ENCODE measurements at regions not wholly inside any gene's neighbourhood (a gene's known extent, or its start where the extent isn't known, plus 50 kb on each side); places are given as distances from the start of the nearest gene placed in this dataset.

DNA sequence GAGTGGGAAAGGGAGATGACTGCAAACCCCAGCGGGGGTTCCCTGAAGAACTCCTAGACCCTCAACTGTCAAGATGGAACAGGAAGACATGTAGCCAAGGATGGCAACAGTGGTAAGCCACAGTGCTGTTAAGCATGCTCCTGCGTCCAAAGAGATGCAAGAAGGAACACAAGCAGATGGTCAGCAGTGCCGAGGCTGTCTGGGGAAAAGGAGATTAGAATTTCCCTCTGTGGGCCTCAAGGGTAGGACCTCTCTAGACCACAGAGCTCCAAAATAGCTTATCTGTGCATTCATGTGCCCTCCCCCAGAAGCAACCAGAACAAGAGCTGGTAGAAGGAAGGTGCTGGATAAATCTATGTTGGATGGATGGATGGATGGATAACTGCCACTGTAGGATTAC is 82.0 kb upstream of the CPEB2 start:
- Mint-ChIP-seq H3K27me3 (ENCODE audit: low read depth) (no peaks in the 10 kb centered on the region), H3K4me3 (no peak overlapping the region), H3K4me1 (no peaks in the 10 kb centered on the region), H3K9me3 (no peaks in the 10 kb centered on the region), H3K36me3 (ENCODE audit: insufficient read depth in 1 of 3, low read depth in 3 of 3) (no peaks in the 10 kb centered on the region), H3K27ac (no peak overlapping the region)
- Histone ChIP-seq H3K27me3 (ENCODE audit: insufficient read depth, low read length) (no peaks in the 10 kb centered on the region), H3T11ph (ENCODE audit: low read length) (no peak overlapping the region), H2BK5ac (ENCODE audit: insufficient read length, low read length) (no peak overlapping the region), H3K18ac (ENCODE audit: insufficient read length, low read depth, low read length) (no peak overlapping the region), H4K91ac (ENCODE audit: insufficient read length, low read depth, low read length) (no peak overlapping the region), H2BK20ac (ENCODE audit: low read depth, low read length, poor library complexity, severe bottlenecking) (no peak overlapping the region), H3K79me2 (ENCODE audit: insufficient read depth, low read length) (no peaks in the 10 kb centered on the region), H4K5ac (ENCODE audit: insufficient read length, low read depth, low read length) (no peak overlapping the region), H2AFZ (ENCODE audit: low read length) (no peak overlapping the region), H4K8ac (replicated peaks; ENCODE audit: insufficient read length, low read depth, low read length) (peak overlapping the region; percentile 96), H2BK15ac (ENCODE audit: low read depth, low read length) (no peak overlapping the region), H3K14ac (ENCODE audit: insufficient read depth, low read length) (no peak overlapping the region), H2AK5ac (ENCODE audit: insufficient read length, low read length) (no peak overlapping the region), H2BK12ac (ENCODE audit: insufficient read length, low read depth, low read length) (no peak overlapping the region), H3K56ac (ENCODE audit: insufficient read length, low read depth, low read length) (no peak overlapping the region), H3K27ac (ENCODE audit: insufficient read length, low read depth, low read length) (no peak overlapping the region), H3K9ac (ENCODE audit: extremely low read depth, insufficient read length, low read length) (no peak overlapping the region), H3K4me2 (ENCODE audit: insufficient read depth, insufficient read length, low read length) (no peak overlapping the region), H3K4me1 (ENCODE audit: insufficient read depth, low read length) (no peaks in the 10 kb centered on the region), H3K23ac (ENCODE audit: insufficient read length, low read depth, low read length) (no peak overlapping the region), H3K4ac (ENCODE audit: low read depth, low read length) (no peak overlapping the region), H2BK120ac (ENCODE audit: low read depth, low read length, poor library complexity, severe bottlenecking) (no peak overlapping the region), H3K23me2 (ENCODE audit: insufficient read length, low read depth, low read length, poor library complexity, severe bottlenecking) (no peaks in the 10 kb centered on the region), H4K20me1 (ENCODE audit: control insufficient read depth, insufficient read depth, insufficient read length) (no peaks in the 10 kb centered on the region), H3K9me3 (ENCODE audit: control insufficient read depth, low read depth, low read length) (no peaks in the 10 kb centered on the region), H3K79me1 (ENCODE audit: insufficient read depth, low read depth, low read length, poor library complexity, severe bottlenecking) (no peaks in the 10 kb centered on the region)
- DNase-seq, result no peak
- TF ChIP-seq, protein P1, sequence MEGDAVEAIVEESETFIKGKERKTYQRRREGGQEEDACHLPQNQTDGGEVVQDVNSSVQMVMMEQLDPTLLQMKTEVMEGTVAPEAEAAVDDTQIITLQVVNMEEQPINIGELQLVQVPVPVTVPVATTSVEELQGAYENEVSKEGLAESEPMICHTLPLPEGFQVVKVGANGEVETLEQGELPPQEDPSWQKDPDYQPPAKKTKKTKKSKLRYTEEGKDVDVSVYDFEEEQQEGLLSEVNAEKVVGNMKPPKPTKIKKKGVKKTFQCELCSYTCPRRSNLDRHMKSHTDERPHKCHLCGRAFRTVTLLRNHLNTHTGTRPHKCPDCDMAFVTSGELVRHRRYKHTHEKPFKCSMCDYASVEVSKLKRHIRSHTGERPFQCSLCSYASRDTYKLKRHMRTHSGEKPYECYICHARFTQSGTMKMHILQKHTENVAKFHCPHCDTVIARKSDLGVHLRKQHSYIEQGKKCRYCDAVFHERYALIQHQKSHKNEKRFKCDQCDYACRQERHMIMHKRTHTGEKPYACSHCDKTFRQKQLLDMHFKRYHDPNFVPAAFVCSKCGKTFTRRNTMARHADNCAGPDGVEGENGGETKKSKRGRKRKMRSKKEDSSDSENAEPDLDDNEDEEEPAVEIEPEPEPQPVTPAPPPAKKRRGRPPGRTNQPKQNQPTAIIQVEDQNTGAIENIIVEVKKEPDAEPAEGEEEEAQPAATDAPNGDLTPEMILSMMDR (conservative IDR thresholded peaks at IDR 0.05), result no peak
- no CpG with 5 or more reads among the region's 3 CpGs for WGBS (ENCODE audit: extremely low coverage, insufficient read length, low lambda C conversion rate)

Data from H9 (cell line).